ENCODE measurements at regions not wholly inside any gene's neighbourhood (a gene's known extent, or its start where the extent isn't known, plus 50 kb on each side); places are given as distances from the start of the nearest gene placed in this dataset.

GRCh38 chr6:154890874-154891273 lies 104.2 kb upstream of the TIAM2 start:
- Histone ChIP-seq H3K27me3 (no peaks in the 10 kb centered on the region), H3K4me1 (peaks cover 8 to 24% of the 10 kb centered on the region in 2 donors), H3K36me3 (no peaks in the 10 kb centered on the region), H3K27ac (no peak overlapping the region), H3K4me3 (replicated peaks in 1 of 3) (no peak overlapping the region), H3K9me3 (no peaks in the 10 kb centered on the region)
- 94 to 97% methylated on average over 3 of the region's 3 CpGs for WGBS, 2 donors
- TF ChIP-seq, protein P1, sequence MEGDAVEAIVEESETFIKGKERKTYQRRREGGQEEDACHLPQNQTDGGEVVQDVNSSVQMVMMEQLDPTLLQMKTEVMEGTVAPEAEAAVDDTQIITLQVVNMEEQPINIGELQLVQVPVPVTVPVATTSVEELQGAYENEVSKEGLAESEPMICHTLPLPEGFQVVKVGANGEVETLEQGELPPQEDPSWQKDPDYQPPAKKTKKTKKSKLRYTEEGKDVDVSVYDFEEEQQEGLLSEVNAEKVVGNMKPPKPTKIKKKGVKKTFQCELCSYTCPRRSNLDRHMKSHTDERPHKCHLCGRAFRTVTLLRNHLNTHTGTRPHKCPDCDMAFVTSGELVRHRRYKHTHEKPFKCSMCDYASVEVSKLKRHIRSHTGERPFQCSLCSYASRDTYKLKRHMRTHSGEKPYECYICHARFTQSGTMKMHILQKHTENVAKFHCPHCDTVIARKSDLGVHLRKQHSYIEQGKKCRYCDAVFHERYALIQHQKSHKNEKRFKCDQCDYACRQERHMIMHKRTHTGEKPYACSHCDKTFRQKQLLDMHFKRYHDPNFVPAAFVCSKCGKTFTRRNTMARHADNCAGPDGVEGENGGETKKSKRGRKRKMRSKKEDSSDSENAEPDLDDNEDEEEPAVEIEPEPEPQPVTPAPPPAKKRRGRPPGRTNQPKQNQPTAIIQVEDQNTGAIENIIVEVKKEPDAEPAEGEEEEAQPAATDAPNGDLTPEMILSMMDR (IDR thresholded peaks at IDR 0.05): no peak
- no peak for TF ChIP-seq POLR2A (IDR thresholded peaks at IDR 0.05)
- no peak for DNase-seq
- intact Hi-C loops (cut with DNase I): no loop called here

GRCh38 chr6:154891901-154892300 lies 103.2 kb upstream of the TIAM2 start:
- Histone ChIP-seq H3K36me3 (no peaks in the 10 kb centered on the region), H3K4me1 (peaks cover 8 to 24% of the 10 kb centered on the region in 2 donors), H3K4me3 (replicated peaks in 1 of 3) (no peak overlapping the region), H3K27me3 (no peaks in the 10 kb centered on the region), H3K9me3 (no peaks in the 10 kb centered on the region), H3K27ac (no peak overlapping the region)
- no peak for TF ChIP-seq POLR2A (IDR thresholded peaks at IDR 0.05)
- TF ChIP-seq, protein P1 (IDR thresholded peaks at IDR 0.05): no peak
- no peak for DNase-seq
- intact Hi-C loops (cut with DNase I): no loop called here
- 95 to 100% methylated on average over 3 of the region's 3 CpGs for WGBS, 2 donors

DNA sequence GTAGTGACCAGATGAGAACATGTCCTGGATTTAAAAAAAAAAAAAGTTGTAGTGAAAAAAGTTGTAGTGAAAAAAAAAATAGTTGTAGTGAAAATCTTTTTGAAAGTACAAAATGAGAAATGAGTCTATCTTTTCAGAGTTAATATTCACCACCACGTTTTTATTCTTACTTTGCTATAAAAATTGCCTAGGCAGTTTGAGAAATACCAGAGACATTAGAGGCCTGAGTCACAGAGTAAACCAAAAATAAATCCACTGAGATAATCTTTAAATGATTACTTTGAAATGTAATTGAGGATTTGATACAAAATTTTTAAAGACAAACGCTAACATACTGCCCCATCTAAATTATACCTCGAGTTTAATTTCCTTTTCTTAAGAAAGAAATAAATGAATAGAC lies 101.2 kb upstream of the TIAM2 start:
- WGBS, 2 donors: 71 to 75% methylated on average over 3 of the region's 3 CpGs
- H3K4me3 ChIP-seq (replicated peaks in 1 of 3): no peak overlapping the region
- H3K9me3 ChIP-seq: no peaks in the 10 kb centered on the region
- intact Hi-C loops (cut with DNase I): no loop called here
- no peak for DNase-seq
- TF ChIP-seq, protein P1 (IDR thresholded peaks at IDR 0.05): no peak
- TF ChIP-seq POLR2A (IDR thresholded peaks at IDR 0.05): no peak
- no peaks in the 10 kb centered on the region for H3K27me3 ChIP-seq
- H3K4me1 ChIP-seq: peaks cover 1 to 13% of the 10 kb centered on the region in 2 donors
- H3K36me3 ChIP-seq: no peaks in the 10 kb centered on the region
- H3K27ac ChIP-seq: no peak overlapping the region

DNA sequence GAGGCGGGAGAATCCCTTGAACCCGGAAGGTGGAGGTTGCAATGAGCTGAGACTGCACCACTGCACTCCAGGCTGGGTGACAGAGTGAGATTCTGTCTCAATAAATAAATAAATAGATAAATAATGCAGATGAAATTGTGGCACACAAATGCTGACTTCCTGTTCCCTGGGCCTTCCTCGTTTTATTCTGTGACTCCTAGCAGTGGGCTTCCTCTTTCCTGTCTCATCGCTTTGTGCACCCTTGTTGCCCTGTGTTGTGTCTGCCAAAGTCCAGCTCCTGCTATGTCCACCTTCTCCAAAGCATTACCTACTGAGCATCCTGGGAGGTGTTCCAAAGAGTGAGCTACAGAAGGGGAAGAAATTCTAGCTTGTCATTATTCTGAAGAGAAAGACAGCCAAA lies 100.2 kb upstream of the TIAM2 start:
- WGBS, 2 donors: 89% methylated on average over 4 of the region's 4 CpGs
- Histone ChIP-seq H3K36me3 (no peaks in the 10 kb centered on the region), H3K27me3 (no peaks in the 10 kb centered on the region), H3K27ac (no peak overlapping the region), H3K9me3 (no peaks in the 10 kb centered on the region), H3K4me1 (peaks cover 0 to 10% of the 10 kb centered on the region in 2 donors), H3K4me3 (replicated peaks in 1 of 3) (no peak overlapping the region)
- DNase-seq: no peak
- TF ChIP-seq, protein P1 (IDR thresholded peaks at IDR 0.05): no peak
- no peak for TF ChIP-seq POLR2A (IDR thresholded peaks at IDR 0.05)
- intact Hi-C loops (cut with DNase I): no loop called here

DNA sequence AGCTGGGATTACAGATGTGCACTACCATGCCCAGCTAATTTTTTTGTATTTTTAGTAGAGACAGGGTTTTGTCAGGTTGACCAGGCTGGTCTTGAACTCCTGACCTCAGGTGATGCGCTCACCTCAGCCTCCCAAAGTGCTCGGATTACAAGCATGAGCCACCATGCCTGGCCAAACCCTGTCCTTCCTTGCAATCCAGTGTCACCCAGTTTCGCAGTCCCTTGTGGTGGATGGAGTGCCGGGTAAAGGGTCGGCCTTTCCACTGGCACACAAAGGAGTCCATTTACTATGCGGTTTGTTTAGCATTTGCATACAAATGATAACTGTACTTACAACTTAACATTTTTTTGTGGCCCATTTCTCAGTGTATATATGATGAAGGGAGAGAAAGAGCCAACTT lies 99.3 kb upstream of the TIAM2 start:
- Histone ChIP-seq H3K27ac (no peak overlapping the region), H3K4me1 (peaks cover 0 to 10% of the 10 kb centered on the region in 2 donors), H3K9me3 (no peaks in the 10 kb centered on the region), H3K36me3 (no peaks in the 10 kb centered on the region), H3K27me3 (no peaks in the 10 kb centered on the region), H3K4me3 (replicated peaks in 1 of 3) (no peak overlapping the region)
- no peak for DNase-seq
- TF ChIP-seq POLR2A (IDR thresholded peaks at IDR 0.05): no peak
- TF ChIP-seq, protein P1 (IDR thresholded peaks at IDR 0.05): no peak
- intact Hi-C loops (cut with DNase I): no loop called here
- 80 to 88% methylated on average over 6 of the region's 6 CpGs for WGBS, 2 donors
